OCI-LY3 (cell line): ENCODE measurements at regions not wholly inside any gene's neighbourhood (a gene's known extent, or its start where the extent isn't known, plus 50 kb on each side); places are given as distances from the start of the nearest gene placed in this dataset.

Experiments
- H2AFZ ChIP-seq: fragments of 200-600, 300-600 bp; shearing (Covaris generic); 2 replicates; pipeline ENCODE4 v1.6.0; 2014; ENCODE audit warnings: antibody characterized with exemption, low read depth, low read length
- H3K27ac ChIP-seq: fragments of 200-600, 300-600 bp; sonication (generic); 2 replicates; pipeline ENCODE4 v1.5.1; 2014; ENCODE audit warnings: mild to moderate bottlenecking, low read length, moderate library complexity, mixed read lengths
- H3K27me3 ChIP-seq: fragments of 200-600, 300-600 bp; sonication (generic); 2 replicates; pipeline ENCODE4 v1.6.1; 2014; ENCODE audit warnings: low read depth, low read length, mixed read lengths
- H3K36me3 ChIP-seq: fragments of 200-600, 300-600 bp; sonication (generic); replicated peaks from 2 replicates; pipeline ENCODE3; 2014; ENCODE audit warnings: low read depth, low read length, mixed read lengths
- H3K4me1 ChIP-seq: fragments of 300-600, 200-600 bp; sonication (generic); 2 replicates; pipeline ENCODE4 v1.6.1; 2014; ENCODE audit warnings: low read length, mixed read lengths
- H3K4me2 ChIP-seq: fragments of 200-600, 300-600 bp; sonication (generic); 2 replicates; pipeline ENCODE4 v1.6.1; 2014; ENCODE audit warnings: low read length, mixed read lengths
- H3K4me3 ChIP-seq: fragments of 300-600, 200-600 bp; sonication (generic); 2 replicates; pipeline ENCODE4 v1.5.1; 2014; ENCODE audit warnings: antibody characterized with exemption, mild to moderate bottlenecking, low read length, moderate library complexity
- H3K79me2 ChIP-seq: fragments of 300-600, 200-600 bp; shearing (Covaris generic); 2 replicates; pipeline ENCODE4 v1.6.1; 2014; ENCODE audit warnings: mild to moderate bottlenecking, low read length, mixed read lengths
- H3K9ac ChIP-seq: fragments of 300-600, 200-600 bp; shearing (Covaris generic); 2 replicates; pipeline ENCODE4 v1.6.0; 2014; ENCODE audit warnings: mild to moderate bottlenecking, low read length, moderate library complexity
- H3K9me3 ChIP-seq: fragments of 200-600, 300-600 bp; shearing (Covaris generic); 2 replicates; pipeline ENCODE4 v1.6.1; 2014; ENCODE audit warnings: low read length, mixed read lengths; ENCODE audit not compliant: insufficient read depth
- H4K20me1 ChIP-seq: fragments of 200-600, 300-600 bp; sonication (generic); 2 replicates; pipeline ENCODE4 v1.6.1; 2016; ENCODE audit warnings: low read length, mixed read lengths; ENCODE audit not compliant: insufficient read depth
- EZH2phosphoT487 ChIP-seq: fragments of 200-600 bp; shearing (Covaris generic); IDR thresholded peaks from 2 replicates; pipeline ENCODE4 v1.6.1; 2018; ENCODE audit warnings: antibody characterized with exemption, mixed run types, low read depth
- TF ChIP-seq, protein P1 (sequence below): fragments of 200-600, 300-600 bp; sonication (generic); IDR thresholded peaks from 2 replicates; pipeline ENCODE4 v1.5.1; 2014; ENCODE audit warnings: antibody characterized with exemption, low read length, low read depth

DNA sequence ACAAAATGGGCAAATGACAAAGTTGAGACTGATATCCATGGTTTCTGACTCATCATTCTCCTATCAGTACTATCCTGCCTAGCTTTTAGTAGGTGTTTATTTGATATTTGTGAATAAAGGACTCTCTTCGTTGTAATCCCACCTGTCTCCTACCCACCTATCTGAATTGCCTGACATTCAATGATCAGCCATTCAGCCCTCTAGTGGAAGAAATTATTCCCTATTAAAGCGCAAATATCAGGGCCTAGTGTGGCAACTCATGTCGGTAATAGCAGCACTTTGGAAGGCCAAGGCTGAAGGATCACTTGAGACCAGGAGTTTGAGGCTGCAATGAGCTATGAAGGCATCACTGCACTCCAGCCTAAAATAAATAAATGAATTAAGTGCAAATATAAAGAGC lies 195.7 kb upstream of the SETMAR start:
- Histone ChIP-seq H3K9ac (no peak overlapping the region), H3K9me3 (no peaks in the 10 kb centered on the region), H3K4me1 (no peaks in the 10 kb centered on the region), H4K20me1 (no peaks in the 10 kb centered on the region), H3K27me3 (0 out of 2 replicates have a peak, but pooled peaks cover 5% of the 10 kb centered on the region), H2AFZ (no peak overlapping the region), H3K4me3 (no peak overlapping the region), H3K27ac (no peak overlapping the region), H3K4me2 (no peak overlapping the region), H3K79me2 (no peaks in the 10 kb centered on the region), H3K36me3 (no peaks in the 10 kb centered on the region)
- no peak for TF ChIP-seq EZH2phosphoT487
- TF ChIP-seq, protein P1, sequence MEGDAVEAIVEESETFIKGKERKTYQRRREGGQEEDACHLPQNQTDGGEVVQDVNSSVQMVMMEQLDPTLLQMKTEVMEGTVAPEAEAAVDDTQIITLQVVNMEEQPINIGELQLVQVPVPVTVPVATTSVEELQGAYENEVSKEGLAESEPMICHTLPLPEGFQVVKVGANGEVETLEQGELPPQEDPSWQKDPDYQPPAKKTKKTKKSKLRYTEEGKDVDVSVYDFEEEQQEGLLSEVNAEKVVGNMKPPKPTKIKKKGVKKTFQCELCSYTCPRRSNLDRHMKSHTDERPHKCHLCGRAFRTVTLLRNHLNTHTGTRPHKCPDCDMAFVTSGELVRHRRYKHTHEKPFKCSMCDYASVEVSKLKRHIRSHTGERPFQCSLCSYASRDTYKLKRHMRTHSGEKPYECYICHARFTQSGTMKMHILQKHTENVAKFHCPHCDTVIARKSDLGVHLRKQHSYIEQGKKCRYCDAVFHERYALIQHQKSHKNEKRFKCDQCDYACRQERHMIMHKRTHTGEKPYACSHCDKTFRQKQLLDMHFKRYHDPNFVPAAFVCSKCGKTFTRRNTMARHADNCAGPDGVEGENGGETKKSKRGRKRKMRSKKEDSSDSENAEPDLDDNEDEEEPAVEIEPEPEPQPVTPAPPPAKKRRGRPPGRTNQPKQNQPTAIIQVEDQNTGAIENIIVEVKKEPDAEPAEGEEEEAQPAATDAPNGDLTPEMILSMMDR, result peak; percentile 13; the same call in 1 of the 2 replicates

- Histone ChIP-seq H3K9ac (no peak overlapping the region), H3K79me2 (no peaks in the 10 kb centered on the region), H2AFZ (no peak overlapping the region), H3K4me1 (peaks cover 11% of the 10 kb centered on the region), H3K27me3 (peaks cover 14% of the 10 kb centered on the region; the same call in 1 of the 2 replicates), H3K27ac (no peak overlapping the region), H4K20me1 (no peaks in the 10 kb centered on the region), H3K4me3 (no peak overlapping the region), H3K36me3 (no peaks in the 10 kb centered on the region), H3K9me3 (no peaks in the 10 kb centered on the region), H3K4me2 (no peak overlapping the region)
- TF ChIP-seq, protein P1, result no peak
- TF ChIP-seq EZH2phosphoT487, result no peak
Observed at GRCh38 chr3:4113811-4114522, 189.2 kb upstream of the SETMAR start.

- Histone ChIP-seq H3K27ac (no peak overlapping the region), H3K36me3 (no peaks in the 10 kb centered on the region)
- TF ChIP-seq EZH2phosphoT487, result no peak
- TF ChIP-seq, protein P1, result no peak
Observed at GRCh38 chr3:4119119-4119518, 184.1 kb upstream of the SETMAR start.

DNA sequence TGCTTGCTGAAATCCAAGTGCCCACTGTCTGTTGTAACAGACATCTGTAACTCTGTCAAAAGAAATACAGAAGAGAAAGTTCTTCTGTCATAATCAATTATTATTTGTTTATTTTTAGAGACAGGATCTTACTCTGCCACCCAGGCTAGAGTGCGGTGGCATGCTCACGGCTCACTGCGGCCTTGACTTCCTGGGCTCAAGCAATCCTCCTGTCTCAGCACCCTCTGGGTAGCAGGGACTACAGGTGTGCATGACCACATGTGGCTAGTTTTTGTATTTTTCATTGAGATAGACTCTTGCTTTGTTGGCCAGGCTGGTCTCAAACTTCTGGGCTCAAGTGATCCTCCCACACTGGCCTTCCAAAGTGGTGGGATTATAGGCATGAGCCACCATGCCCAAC lies 177.6 kb upstream of the SETMAR start:
- H2AFZ ChIP-seq, result no peak overlapping the region

More at GRCh38 chr3:4119119-4119518, 184.1 kb upstream of the SETMAR start:
- no peak overlapping the region for H2AFZ ChIP-seq
- H4K20me1 ChIP-seq, result no peaks in the 10 kb centered on the region
- H3K4me2 ChIP-seq, result no peak overlapping the region
- H3K79me2 ChIP-seq, result no peaks in the 10 kb centered on the region
- H3K9ac ChIP-seq, result no peak overlapping the region
- no peaks in the 10 kb centered on the region for H3K9me3 ChIP-seq
- H3K4me1 ChIP-seq, result peaks cover 5% of the 10 kb centered on the region; the same call in 1 of the 2 replicates
- H3K27me3 ChIP-seq, result peaks cover 20% of the 10 kb centered on the region
- H3K4me3 ChIP-seq, result no peak overlapping the region

More for the DNA sequence above, 177.6 kb upstream of the SETMAR start:
- no peaks in the 10 kb centered on the region for H3K9me3 ChIP-seq
- H3K4me3 ChIP-seq, result no peak overlapping the region
- no peak overlapping the region for H3K27ac ChIP-seq
- no peaks in the 10 kb centered on the region for H4K20me1 ChIP-seq
- H3K4me2 ChIP-seq, result no peak overlapping the region
- no peaks in the 10 kb centered on the region for H3K4me1 ChIP-seq
- no peak overlapping the region for H3K9ac ChIP-seq
- TF ChIP-seq EZH2phosphoT487, result no peak
- TF ChIP-seq, protein P1, result no peak
- peaks cover 13% of the 10 kb centered on the region; the same call in 1 of the 2 replicates for H3K27me3 ChIP-seq
- no peaks in the 10 kb centered on the region for H3K36me3 ChIP-seq
- no peaks in the 10 kb centered on the region for H3K79me2 ChIP-seq
